ENCODE measurements at regions not wholly inside any gene's neighbourhood (a gene's known extent, or its start where the extent isn't known, plus 50 kb on each side); places are given as distances from the start of the nearest gene placed in this dataset.

DNA sequence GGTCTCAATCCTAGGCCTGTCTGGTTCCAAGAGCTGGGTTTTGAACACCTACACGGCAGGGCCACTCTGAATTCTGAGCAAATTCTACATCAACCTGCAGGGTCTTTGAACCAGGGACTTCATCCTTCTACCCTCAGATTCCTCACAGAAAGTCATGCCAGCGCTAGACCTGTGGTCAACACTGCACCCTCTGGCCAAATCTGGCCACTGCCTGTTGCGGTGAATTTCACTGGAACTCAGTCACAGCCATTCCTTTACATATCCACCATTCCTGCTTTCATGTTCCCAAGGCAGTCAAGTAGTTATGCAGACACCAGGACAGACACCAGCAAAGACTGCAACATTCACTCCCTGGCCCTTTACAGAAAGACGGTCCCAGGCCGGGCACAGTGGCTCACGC is 144.6 kb downstream of the C16orf95 start:
- no peaks in the 10 kb centered on the region for H3K36me3 ChIP-seq (ENCODE audit: control insufficient read depth, insufficient read depth, low read length)
- no peak overlapping the region for H3K4me3 ChIP-seq (ENCODE audit: low read depth, low read length)
- DNase-seq (ENCODE audit: low read depth) (no peak), FAIRE-seq (peak; percentile 50)
- H3K27me3 ChIP-seq (ENCODE audit: control insufficient read depth, insufficient read depth, low read length): no peaks in the 10 kb centered on the region
- TF ChIP-seq, protein P1, sequence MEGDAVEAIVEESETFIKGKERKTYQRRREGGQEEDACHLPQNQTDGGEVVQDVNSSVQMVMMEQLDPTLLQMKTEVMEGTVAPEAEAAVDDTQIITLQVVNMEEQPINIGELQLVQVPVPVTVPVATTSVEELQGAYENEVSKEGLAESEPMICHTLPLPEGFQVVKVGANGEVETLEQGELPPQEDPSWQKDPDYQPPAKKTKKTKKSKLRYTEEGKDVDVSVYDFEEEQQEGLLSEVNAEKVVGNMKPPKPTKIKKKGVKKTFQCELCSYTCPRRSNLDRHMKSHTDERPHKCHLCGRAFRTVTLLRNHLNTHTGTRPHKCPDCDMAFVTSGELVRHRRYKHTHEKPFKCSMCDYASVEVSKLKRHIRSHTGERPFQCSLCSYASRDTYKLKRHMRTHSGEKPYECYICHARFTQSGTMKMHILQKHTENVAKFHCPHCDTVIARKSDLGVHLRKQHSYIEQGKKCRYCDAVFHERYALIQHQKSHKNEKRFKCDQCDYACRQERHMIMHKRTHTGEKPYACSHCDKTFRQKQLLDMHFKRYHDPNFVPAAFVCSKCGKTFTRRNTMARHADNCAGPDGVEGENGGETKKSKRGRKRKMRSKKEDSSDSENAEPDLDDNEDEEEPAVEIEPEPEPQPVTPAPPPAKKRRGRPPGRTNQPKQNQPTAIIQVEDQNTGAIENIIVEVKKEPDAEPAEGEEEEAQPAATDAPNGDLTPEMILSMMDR (IDR thresholded peaks at IDR 0.05; ENCODE audit: insufficient read depth, low read length, severe bottlenecking): no peak

DNA sequence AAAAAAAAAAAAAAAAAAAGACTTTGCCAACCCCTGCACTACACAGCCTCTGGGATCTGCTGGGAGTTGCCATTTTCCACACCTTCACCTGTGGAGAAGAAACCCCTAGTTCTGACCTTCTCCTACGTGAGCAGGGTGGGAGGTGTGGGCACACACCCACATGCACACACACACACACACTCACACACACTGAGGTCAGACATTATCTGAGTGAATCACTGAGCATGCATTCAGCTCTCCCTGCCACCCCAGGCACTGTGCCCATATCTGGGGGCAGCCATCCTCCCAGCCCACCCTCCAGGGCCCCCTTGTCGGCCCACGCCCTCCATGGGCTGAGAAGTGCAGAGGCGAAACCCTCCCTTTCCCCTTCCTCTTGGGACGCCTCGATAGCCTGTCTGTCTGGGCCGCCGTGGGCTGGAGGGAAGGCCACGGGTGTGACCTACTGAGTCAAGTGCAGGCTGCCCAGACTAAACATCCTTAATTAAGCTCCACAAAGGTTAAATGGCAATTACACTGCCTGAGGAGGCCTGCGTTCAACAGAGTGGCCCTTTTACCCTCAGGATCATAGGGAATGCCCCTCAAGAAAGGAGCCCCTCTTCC is 143.8 kb downstream of the C16orf95 start:
- no peaks in the 10 kb centered on the region for H3K27me3 ChIP-seq (ENCODE audit: control insufficient read depth, insufficient read depth, low read length)
- no peaks in the 10 kb centered on the region for H3K36me3 ChIP-seq (ENCODE audit: control insufficient read depth, insufficient read depth, low read length)
- FAIRE-seq (no peak), DNase-seq (ENCODE audit: low read depth) (no peak)
- H3K4me3 ChIP-seq (ENCODE audit: low read depth, low read length): no peak overlapping the region
- TF ChIP-seq, protein P1 (IDR thresholded peaks at IDR 0.05; ENCODE audit: insufficient read depth, low read length, severe bottlenecking): no peak

DNA sequence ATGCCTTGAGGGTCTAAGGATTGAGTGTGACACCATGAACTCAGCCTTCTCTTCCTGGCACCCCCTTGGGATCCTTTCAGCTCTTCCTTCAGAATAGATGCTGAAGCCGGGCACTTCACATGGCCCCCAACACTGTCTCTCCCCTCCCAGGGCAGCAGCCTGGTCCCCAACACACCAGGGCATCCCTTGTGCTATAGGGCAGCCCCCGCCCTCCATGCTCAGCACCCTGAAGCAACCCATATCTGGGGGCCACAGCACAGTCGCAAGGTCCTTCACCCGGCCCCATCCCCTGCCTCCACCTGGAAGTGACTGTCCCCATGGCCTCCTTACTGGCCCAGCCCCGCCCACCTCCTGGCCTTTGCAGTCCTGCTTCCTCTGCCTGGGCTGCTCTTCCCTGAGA is 143.1 kb downstream of the C16orf95 start:
- TF ChIP-seq, protein P1 (IDR thresholded peaks at IDR 0.05; ENCODE audit: insufficient read depth, low read length, severe bottlenecking): no peak

DNA sequence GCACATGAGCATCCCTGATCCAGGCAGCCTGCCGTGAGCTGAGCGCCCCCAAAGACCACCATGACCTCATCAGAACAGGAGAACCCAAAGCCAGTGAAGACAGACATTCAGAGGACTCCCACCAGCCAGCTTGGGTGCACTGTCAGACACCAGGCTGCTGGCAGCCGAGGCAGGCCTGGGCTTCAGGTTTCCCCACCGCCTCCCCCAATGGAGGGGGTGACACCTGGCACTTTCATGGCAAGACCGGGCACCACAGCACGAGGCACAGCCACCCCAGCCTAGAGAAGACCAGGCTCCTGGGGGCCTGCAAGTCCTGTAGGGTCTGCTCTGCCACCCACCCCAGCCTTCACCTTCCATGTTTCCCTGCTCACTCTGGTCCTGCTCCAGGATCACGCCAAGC is 140.5 kb downstream of the C16orf95 start:
- Histone ChIP-seq H3K4me3 (ENCODE audit: low read depth, low read length) (no peak overlapping the region), H3K27me3 (ENCODE audit: control insufficient read depth, insufficient read depth, low read length) (no peaks in the 10 kb centered on the region), H3K36me3 (ENCODE audit: control insufficient read depth, insufficient read depth, low read length) (no peaks in the 10 kb centered on the region)
- FAIRE-seq (no peak), DNase-seq (ENCODE audit: low read depth) (no peak)
- TF ChIP-seq, protein P1 (IDR thresholded peaks at IDR 0.05; ENCODE audit: insufficient read depth, low read length, severe bottlenecking): no peak

More for the DNA sequence above, 143.1 kb downstream of the C16orf95 start:
- FAIRE-seq: no peak
- DNase-seq (ENCODE audit: low read depth): no peak
- Histone ChIP-seq H3K36me3 (ENCODE audit: control insufficient read depth, insufficient read depth, low read length) (no peaks in the 10 kb centered on the region), H3K27me3 (ENCODE audit: control insufficient read depth, insufficient read depth, low read length) (no peaks in the 10 kb centered on the region), H3K4me3 (ENCODE audit: low read depth, low read length) (no peak overlapping the region)

DNA sequence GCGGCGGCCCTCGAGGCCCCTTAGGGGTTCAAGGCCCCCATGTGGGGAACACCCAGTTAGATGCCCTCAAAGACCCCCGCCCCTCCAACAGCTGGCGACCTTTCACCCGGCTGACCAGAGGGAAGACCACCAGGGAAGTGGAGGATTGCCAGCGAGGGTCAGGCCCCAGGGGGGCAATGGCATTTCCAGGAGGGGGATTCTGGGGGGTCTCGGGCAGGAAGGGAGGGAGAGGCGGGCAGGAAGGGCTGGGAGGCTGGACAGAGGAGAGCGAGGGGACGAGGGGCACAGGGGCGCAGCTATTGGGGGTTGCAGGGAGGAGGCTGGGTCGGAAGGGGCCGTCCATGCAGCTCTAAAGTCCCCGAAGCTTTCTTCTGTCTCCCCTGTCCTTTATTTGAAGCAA is 139.5 kb downstream of the C16orf95 start:
- Histone ChIP-seq H3K4me3 (ENCODE audit: low read depth, low read length) (no peak overlapping the region), H3K36me3 (ENCODE audit: control insufficient read depth, insufficient read depth, low read length) (no peaks in the 10 kb centered on the region), H3K27me3 (ENCODE audit: control insufficient read depth, insufficient read depth, low read length) (no peaks in the 10 kb centered on the region)
- no peak for DNase-seq (ENCODE audit: low read depth)
- TF ChIP-seq, protein P1 (IDR thresholded peaks at IDR 0.05; ENCODE audit: insufficient read depth, low read length, severe bottlenecking): no peak
- FAIRE-seq: no peak

Data from bronchial epithelial cell (primary cell).